C4-2B (cell line): ENCODE measurements at regions not wholly inside any gene's neighbourhood (a gene's known extent, or its start where the extent isn't known, plus 50 kb on each side); places are given as distances from the start of the nearest gene placed in this dataset.

ENCODE experiments used
- H3K27ac ChIP-seq: fragments of 450-650 bp; 2 replicates; pipeline ENCODE4 v1.5.1; 2017
- CTCF ChIP-seq: fragments of 450-650 bp; conservative IDR thresholded peaks from 2 replicates; pipeline ENCODE4 v1.5.1; 2017; ENCODE audit warnings: mild to moderate bottlenecking
- ZFX ChIP-seq: fragments of 450-650 bp; IDR thresholded peaks from 2 replicates; pipeline ENCODE4 v1.6.1; 2017

GRCh38 chr2:176638167-176639015 lies 369.1 kb downstream of the MTX2 start:
- H3K27ac ChIP-seq = no peak overlapping the region
- no peak for TF ChIP-seq ZFX
- TF ChIP-seq CTCF = peak; percentile 84

- H3K27ac ChIP-seq = no peak overlapping the region
- no peak for TF ChIP-seq ZFX
- TF ChIP-seq CTCF = no peak
These were observed 369.7 kb downstream of the MTX2 start for GRCh38 chr2:176639016-176639343.

- TF ChIP-seq ZFX (no peak), CTCF (no peak)
- H3K27ac ChIP-seq = no peak overlapping the region
These were observed 370.4 kb downstream of the MTX2 start for GRCh38 chr2:176639671-176640070.

GRCh38 chr2:176641436-176641835 lies 372.2 kb downstream of the MTX2 start:
- TF ChIP-seq ZFX (no peak), CTCF (no peak)
- no peak overlapping the region for H3K27ac ChIP-seq

GRCh38 chr2:176642074-176642473 lies 372.8 kb downstream of the MTX2 start:
- TF ChIP-seq CTCF (no peak), ZFX (no peak)
- no peak overlapping the region for H3K27ac ChIP-seq

GRCh38 chr2:176643646-176644045 lies 374.4 kb downstream of the MTX2 start:
- H3K27ac ChIP-seq = no peak overlapping the region
- TF ChIP-seq CTCF = no peak
- no peak for TF ChIP-seq ZFX

- TF ChIP-seq CTCF (no peak), ZFX (no peak)
- H3K27ac ChIP-seq = no peak overlapping the region
These were observed 376.3 kb downstream of the MTX2 start for GRCh38 chr2:176645494-176645893.
